ENCODE measurements at regions not wholly inside any gene's neighbourhood (a gene's known extent, or its start where the extent isn't known, plus 50 kb on each side); places are given as distances from the start of the nearest gene placed in this dataset.

- ChIA-PET CTCF (ENCODE audit: partially characterized antibody) (no interaction called here), POLR2A (ENCODE audit: partially characterized antibody) (no interaction called here)
- H3K79me2 ChIP-seq (ENCODE audit: control insufficient read depth in 1 of 2, insufficient read depth in 2 of 2, low read length in 2 of 2) = no peaks in the 10 kb centered on the region
- H3K23ac ChIP-seq (ENCODE audit: insufficient read length) = no peak overlapping the region
- H3K23me2 ChIP-seq (ENCODE audit: low read depth, low read length) = no peaks in the 10 kb centered on the region
- H3K56ac ChIP-seq (replicated peaks; ENCODE audit: insufficient read length, low read depth, low read length) = no peak overlapping the region
- no peaks in the 10 kb centered on the region for H4K20me1 ChIP-seq (replicated peaks in 1 of 2; ENCODE audit: control insufficient read depth in 1 of 2, insufficient read depth in 2 of 2, low read length in 2 of 2)
- FAIRE-seq (no peak), DNase-seq (ENCODE audit: low read depth in 1 of 2, low spot score in 2 of 2) (no peak)
- H2BK20ac ChIP-seq (ENCODE audit: low read length) = no peak overlapping the region
- H3K4me1 ChIP-seq (replicated peaks in 1 of 4; ENCODE audit: control insufficient read depth in 3 of 4, insufficient read depth in 4 of 4, low read length in 3 of 4) = no peaks in the 10 kb centered on the region
- no peak overlapping the region for H4K5ac ChIP-seq (ENCODE audit: insufficient read length, low read depth, low read length)
- H3K79me1 ChIP-seq (ENCODE audit: low read depth, low read length) = no peaks in the 10 kb centered on the region
- H2BK15ac ChIP-seq (ENCODE audit: low read length) = no peak overlapping the region
- no peak overlapping the region for H2AK5ac ChIP-seq (ENCODE audit: low read depth, low read length)
- H3K36me3 ChIP-seq (ENCODE audit: control insufficient read depth in 2 of 4, insufficient read depth in 4 of 4, low read length in 3 of 4) = no peaks in the 10 kb centered on the region
- no peaks in the 10 kb centered on the region for H3K9me3 ChIP-seq (ENCODE audit: insufficient read depth in 2 of 2, low read depth in 1 of 2, low read length in 1 of 2)
- no peaks in the 10 kb centered on the region for H3K27me3 ChIP-seq (replicated peaks in 1 of 4; ENCODE audit: control insufficient read depth in 3 of 4, extremely low read depth in 1 of 4, insufficient read depth in 3 of 4, low read length in 3 of 4)
- no peak overlapping the region for H3K14ac ChIP-seq (ENCODE audit: insufficient read length)
- H3K4ac ChIP-seq (replicated peaks; ENCODE audit: insufficient read length, low read depth, low read length) = no peak overlapping the region
- no peak overlapping the region for H2BK12ac ChIP-seq (ENCODE audit: low read depth, low read length)
- H2AFZ ChIP-seq (ENCODE audit: low read length) = no peak overlapping the region
- H3K4me2 ChIP-seq (ENCODE audit: insufficient read depth in 1 of 2, low read depth in 2 of 2, low read length in 2 of 2) = no peak overlapping the region
- TF ChIP-seq RAD21 (IDR thresholded peaks at IDR 0.05 in 1 of 2, conservative IDR thresholded peaks at IDR 0.05 in 1 of 2; ENCODE audit: low read depth in 2 of 2, low read length in 2 of 2) (no peak), CBX8 (IDR thresholded peaks at IDR 0.05; ENCODE audit: borderline replicate concordance, low read depth, low read length) (no peak), JUND (IDR thresholded peaks at IDR 0.05; ENCODE audit: low read length) (no peak), SP4 (IDR thresholded peaks at IDR 0.05; ENCODE audit: low read length) (no peak)
- H3K18ac ChIP-seq (ENCODE audit: extremely low read depth, low read length) = no peak overlapping the region
- H3K4me3 ChIP-seq (ENCODE audit: extremely low read depth in 1 of 4, insufficient read depth in 2 of 4, low read depth in 3 of 4, low read length in 4 of 4) = no peak overlapping the region
- no peak overlapping the region for H3K9ac ChIP-seq (replicated peaks in 1 of 4; ENCODE audit: extremely low read depth in 1 of 4, low read depth in 3 of 4, low read length in 3 of 4)
- WGBS, 2 experiments (ENCODE audit: extremely low coverage in 1 of 2, insufficient coverage in 1 of 2, insufficient read length in 1 of 2, insufficient replicate concordance in 2 of 2, low coverage in 1 of 2, low lambda C conversion rate in 2 of 2, missing lambda C conversion rate in 1 of 2) = 90% methylated on average over 2 of the region's 2 CpGs; no CpG with 5 or more reads in 1 of the 2 experiments
- no peak overlapping the region for H2BK5ac ChIP-seq (ENCODE audit: low read depth, low read length)
- no peak overlapping the region for H2BK120ac ChIP-seq (replicated peaks; ENCODE audit: low read depth, low read length)
- no peak overlapping the region for H4K8ac ChIP-seq (ENCODE audit: extremely low read depth, insufficient read depth, low read length)
- no peak overlapping the region for H4K91ac ChIP-seq (replicated peaks; ENCODE audit: insufficient read length, low read length)
- H3K27ac ChIP-seq (ENCODE audit: low read depth, low read length) = no peak overlapping the region
These were observed 516.3 kb upstream of the CADM2 start for GRCh38 chr3:84442533-84442932.
